Right ventricle myocardium inferior (tissue), 1 donor: ENCODE measurements at regions not wholly inside any gene's neighbourhood (a gene's known extent, or its start where the extent isn't known, plus 50 kb on each side); places are given as distances from the start of the nearest gene placed in this dataset.

Experiments
- ATAC-seq: fragments of 200-7000 bp; cut with Tn5 transposase; one replicate; pipeline ENCODE4 v1.9.1; 2020; ENCODE audit warnings: mild to moderate bottlenecking, moderate library complexity
- DNase-seq: peaks from one replicate; pipeline ENCODE4 v3.0.0; 2021; ENCODE audit errors: missing footprints
- intact Hi-C: fragments of 100-400 bp; cut with DNase I; formaldehyde crosslinking; loops from one replicate; pipeline ENCODE4 v1.11.0; 2022
- donor health status: DM: no; HTN: yes; CAD: no; lungs with severe emphysema.

- DNase-seq, result no peak
- intact Hi-C loops, result loop anchor here (5.0 kb wide), 1 partner anchor 583 kb away; no protein-coding TSS in a partner anchor
- no peak for ATAC-seq
Observed at GRCh38 chr1:91160363-91161075, 138.7 kb upstream of the ZNF644 start.

- intact Hi-C loops, result no loop called here
- DNase-seq (no peak), ATAC-seq (no peak)
Observed at GRCh38 chr1:91153341-91153740, 131.5 kb upstream of the ZNF644 start.

- DNase-seq (no peak), ATAC-seq (no peak)
- intact Hi-C loops, result no loop called here
Observed at GRCh38 chr1:91152331-91152730, 130.5 kb upstream of the ZNF644 start.

- intact Hi-C loops, result no loop called here
- no peak for DNase-seq
Observed at GRCh38 chr1:91151702-91152101, 129.9 kb upstream of the ZNF644 start.

GRCh38 chr1:91148641-91149069 is 126.8 kb upstream of the ZNF644 start:
- intact Hi-C loops, result no loop called here
- ATAC-seq, result no peak
- DNase-seq, result no peak

More at GRCh38 chr1:91151702-91152101, 129.9 kb upstream of the ZNF644 start:
- no peak for ATAC-seq

- ATAC-seq (no peak), DNase-seq (no peak)
- intact Hi-C loops, result no loop called here
Observed at GRCh38 chr1:91141858-91142257, 120.0 kb upstream of the ZNF644 start.

- no peak for DNase-seq
- intact Hi-C loops, result no loop called here
- no peak for ATAC-seq
Observed at GRCh38 chr1:91138959-91139358, 117.1 kb upstream of the ZNF644 start.

- intact Hi-C loops, result no loop called here
- no peak for ATAC-seq
- no peak for DNase-seq
Observed at GRCh38 chr1:91137173-91137852, 115.5 kb upstream of the ZNF644 start.

GRCh38 chr1:91135799-91136198 is 114.0 kb upstream of the ZNF644 start:
- ATAC-seq, result no peak
- intact Hi-C loops, result no loop called here
- no peak for DNase-seq

GRCh38 chr1:91133248-91133647 is 111.4 kb upstream of the ZNF644 start:
- intact Hi-C loops, result no loop called here
- DNase-seq (no peak), ATAC-seq (no peak)

- DNase-seq (no peak), ATAC-seq (no peak)
- intact Hi-C loops, result no loop called here
Observed at GRCh38 chr1:91130256-91130985, 108.6 kb upstream of the ZNF644 start.

- no peak for ATAC-seq
- DNase-seq, result no peak
- intact Hi-C loops, result no loop called here
Observed at GRCh38 chr1:91129458-91129857, 107.6 kb upstream of the ZNF644 start.

GRCh38 chr1:91129017-91129416 is 107.2 kb upstream of the ZNF644 start:
- DNase-seq (no peak), ATAC-seq (no peak)
- intact Hi-C loops, result no loop called here

- intact Hi-C loops, result no loop called here
- ATAC-seq (peak; percentile 62), DNase-seq (no peak)
Observed at GRCh38 chr1:91124989-91125417, 103.2 kb upstream of the ZNF644 start.

- DNase-seq (no peak), ATAC-seq (no peak)
- intact Hi-C loops, result no loop called here
Observed at GRCh38 chr1:91124290-91124985, 102.6 kb upstream of the ZNF644 start.

GRCh38 chr1:91123773-91124172 is 101.9 kb upstream of the ZNF644 start:
- ATAC-seq, result no peak
- intact Hi-C loops, result no loop called here
- no peak for DNase-seq

GRCh38 chr1:91123319-91123718 is 101.5 kb upstream of the ZNF644 start:
- intact Hi-C loops, result no loop called here
- no peak for DNase-seq

GRCh38 chr1:91122106-91122717 is 100.4 kb upstream of the ZNF644 start:
- intact Hi-C loops, result no loop called here

More at GRCh38 chr1:91123319-91123718, 101.5 kb upstream of the ZNF644 start:
- no peak for ATAC-seq

GRCh38 chr1:91121366-91121765 is 99.5 kb upstream of the ZNF644 start:
- intact Hi-C loops, result no loop called here
- DNase-seq, result no peak
- no peak for ATAC-seq

More at GRCh38 chr1:91122106-91122717, 100.4 kb upstream of the ZNF644 start:
- no peak for ATAC-seq
- DNase-seq, result no peak
